H54 (cell line): ENCODE measurements at regions not wholly inside any gene's neighbourhood (a gene's known extent, or its start where the extent isn't known, plus 50 kb on each side); places are given as distances from the start of the nearest gene placed in this dataset.
"Not testable (repeated sequence)": the region's sequence is repeated elsewhere in the genome, so short reads cannot be mapped to it uniquely, and the experiment has no call there.

Experiments used
- DNase-seq: peaks from one replicate; pipeline ENCODE4 v3.0.0; 2011; ENCODE audit warnings: low spot score, mixed read lengths; ENCODE audit not compliant: insufficient read length
- FAIRE-seq: peaks from 3 replicates; lab custom pipeline; 2011; peaks lifted over from hg19 to GRCh38; lab: Jason Lieb, UNC
- POLR2A ChIP-seq: IDR thresholded peaks from 2 replicates; pipeline ENCODE4 v1.6.1; 2011; ENCODE audit warnings: low read depth, mild to moderate bottlenecking, low read length

DNA sequence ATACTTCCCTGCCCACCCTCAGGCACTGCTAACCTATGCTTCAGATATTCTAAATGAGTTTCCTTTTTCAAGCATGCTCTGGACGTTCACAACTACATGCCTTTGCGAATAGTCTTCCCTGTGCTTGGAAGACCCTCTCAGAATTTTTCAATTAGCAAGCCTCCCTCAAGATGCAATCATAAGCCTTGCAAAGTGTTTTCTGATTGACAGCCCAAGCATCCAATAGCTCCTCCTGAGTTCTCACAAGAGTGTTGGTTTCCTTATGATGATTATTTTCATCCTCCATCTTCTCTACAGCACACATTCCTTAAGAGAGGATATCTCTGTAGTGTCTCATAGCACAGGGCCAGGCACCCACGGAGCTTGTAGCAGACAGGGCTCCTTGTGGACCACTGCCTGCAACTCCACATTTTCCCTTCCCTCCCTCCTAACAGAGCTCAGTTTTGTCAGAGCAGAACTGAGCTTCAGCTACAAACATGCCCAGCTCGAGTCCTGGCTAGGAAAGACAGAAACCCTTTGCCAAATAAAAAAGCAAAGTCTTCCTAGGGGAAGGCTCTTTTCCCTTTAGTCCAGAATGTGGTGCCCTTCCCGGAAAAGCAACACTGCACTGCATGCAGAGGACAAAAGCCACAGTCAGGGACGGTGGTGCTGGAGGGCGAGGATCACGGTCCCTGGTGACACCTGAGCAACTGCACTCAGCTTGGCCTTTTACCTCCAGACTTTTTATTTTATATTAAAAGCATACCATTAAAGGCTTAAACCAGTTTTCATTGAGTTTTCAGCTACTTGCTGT is 819.8 kb upstream of the ID2 start:
- DNase-seq = no peak
- no peak for TF ChIP-seq POLR2A
- no peak for FAIRE-seq

DNA sequence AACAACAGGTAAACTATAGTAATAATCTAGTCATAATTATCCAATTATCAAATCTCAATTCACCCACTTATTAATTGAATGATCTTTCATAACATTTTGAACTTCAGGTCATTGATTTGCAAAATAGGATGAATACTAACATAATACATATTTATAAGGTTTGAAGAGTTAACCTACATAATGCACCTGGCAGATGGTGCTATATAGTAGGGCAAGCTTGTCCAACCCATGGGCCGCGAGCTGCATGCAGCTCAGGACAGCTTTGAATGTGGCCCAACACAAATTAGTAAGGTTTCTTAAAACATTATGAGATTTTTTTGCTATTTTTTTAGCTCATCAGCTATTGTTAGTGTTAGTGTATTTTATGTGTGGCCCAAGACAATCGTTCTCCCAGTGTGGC is 815.8 kb upstream of the ID2 start:
- FAIRE-seq (no peak), DNase-seq (no peak)
- no peak for TF ChIP-seq POLR2A

DNA sequence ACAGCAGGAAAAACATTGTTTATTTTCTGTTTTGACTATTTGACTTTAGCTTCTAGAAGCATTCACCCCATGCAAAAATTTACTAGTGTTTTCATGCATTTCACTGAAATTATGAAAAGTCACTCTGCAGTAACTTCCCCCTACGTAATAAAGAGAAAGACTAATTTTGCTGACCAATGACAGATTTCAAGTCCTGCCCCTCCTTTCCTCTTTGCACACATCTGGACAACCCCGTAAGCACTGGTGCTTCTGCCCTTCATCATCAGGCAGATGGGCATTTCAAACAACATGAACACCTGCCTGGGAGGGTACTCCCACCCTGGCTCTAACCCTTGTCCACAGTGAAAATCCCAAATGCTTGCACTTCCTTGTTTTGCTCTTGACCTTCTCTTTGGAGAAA is 815.0 kb upstream of the ID2 start:
- DNase-seq (no peak), FAIRE-seq (no peak)
- TF ChIP-seq POLR2A = no peak

DNA sequence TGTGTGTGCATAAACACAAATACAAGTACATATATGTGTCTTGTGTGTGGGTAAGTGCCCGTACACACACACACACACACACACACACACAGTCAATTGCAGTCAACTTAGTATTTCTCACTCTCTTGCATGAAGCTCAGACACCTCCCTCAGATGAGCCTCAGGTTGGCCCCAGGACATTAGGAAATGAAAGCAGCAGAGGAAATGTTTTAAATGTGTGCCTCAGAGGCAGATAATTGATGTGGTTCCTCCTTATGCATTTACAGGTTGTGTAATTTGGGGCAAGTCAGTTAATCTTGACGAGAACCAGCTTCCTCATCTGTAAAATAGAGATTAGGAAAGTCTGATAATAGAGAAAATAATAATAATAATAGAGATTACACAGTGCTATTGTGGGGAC is 814.0 kb upstream of the ID2 start:
- no peak for TF ChIP-seq POLR2A
- FAIRE-seq (no peak), DNase-seq (no peak)

- no peak for DNase-seq
- TF ChIP-seq POLR2A = no peak
- FAIRE-seq = no peak
These were observed 813.0 kb upstream of the ID2 start for GRCh38 chr2:7868836-7869235.

DNA sequence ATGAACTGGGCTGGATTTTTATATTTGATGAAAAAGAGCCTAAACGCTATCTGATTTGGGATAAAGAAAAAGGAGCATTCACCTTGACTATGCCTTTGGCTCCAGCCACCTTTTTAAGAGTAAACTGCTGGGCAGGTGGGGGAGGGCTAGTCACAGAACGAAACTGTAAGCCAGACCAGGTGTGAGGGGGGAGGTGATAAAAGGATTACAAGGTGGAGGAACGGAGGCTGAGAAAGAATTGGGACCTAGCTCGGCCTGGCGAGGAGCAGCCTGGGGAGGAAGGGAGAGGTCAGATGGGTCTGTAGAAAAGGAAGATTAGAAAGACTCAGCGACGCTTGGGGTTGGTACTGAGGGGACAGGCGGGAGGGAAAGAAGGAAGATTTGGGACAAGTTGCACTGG is 805.4 kb upstream of the ID2 start:
- not testable (repeated sequence) for FAIRE-seq, DNase-seq

DNA sequence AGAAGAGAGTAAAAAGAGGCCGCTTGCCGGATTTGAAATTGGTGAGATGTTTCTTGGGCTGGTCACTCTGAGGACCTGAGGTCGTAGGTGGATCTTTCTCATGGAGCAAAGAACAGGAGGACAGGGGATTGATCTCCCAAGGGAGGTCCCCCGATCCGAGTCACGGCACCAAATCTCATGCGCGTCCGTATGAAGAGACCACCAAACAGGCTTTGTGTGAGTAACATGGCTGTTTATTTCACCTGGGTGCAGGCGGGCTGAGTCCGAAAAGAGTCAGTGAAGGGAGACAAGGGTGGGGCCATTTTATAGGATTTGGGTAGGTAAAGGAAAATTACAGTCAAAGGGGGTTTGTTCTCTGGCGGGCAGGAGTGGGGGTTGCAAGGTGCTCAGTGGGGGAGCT is 803.6 kb upstream of the ID2 start:
- not testable (repeated sequence) for DNase-seq, FAIRE-seq

DNA sequence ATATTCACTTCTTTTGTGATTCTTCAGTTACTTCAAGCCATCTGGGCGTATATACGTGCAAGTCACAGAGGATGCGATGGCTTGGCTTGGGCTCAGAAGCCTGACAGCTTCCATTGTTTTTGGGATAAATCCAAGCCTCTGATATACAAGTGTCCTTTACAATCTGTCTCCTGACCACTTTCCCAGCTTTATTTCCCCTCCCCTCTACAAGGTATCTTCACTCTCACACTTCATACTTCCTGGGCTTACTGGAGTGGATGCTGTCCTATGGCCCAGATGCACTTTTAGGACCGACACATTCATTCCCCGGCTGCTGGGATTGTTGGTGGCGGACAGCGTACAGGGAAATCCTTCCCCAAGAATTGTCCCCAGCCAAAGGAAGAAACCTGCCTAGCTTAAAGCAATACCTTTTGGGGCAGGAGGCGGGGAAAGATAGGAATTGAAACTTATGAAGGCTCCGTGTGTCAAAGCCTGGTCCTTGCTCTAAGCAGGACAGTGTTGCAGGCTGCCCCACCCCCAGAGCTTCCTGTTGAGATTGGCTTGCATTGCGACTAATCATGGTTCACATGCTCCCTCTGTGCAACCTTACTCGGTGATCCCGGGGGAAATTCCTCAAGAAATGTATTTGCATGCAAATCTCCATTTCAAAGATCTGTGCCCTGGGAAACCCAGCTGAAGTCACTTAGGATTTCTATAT is 802.9 kb upstream of the ID2 start:
- TF ChIP-seq POLR2A = no peak
- no peak for DNase-seq
- no peak for FAIRE-seq

- FAIRE-seq (no peak), DNase-seq (no peak)
- TF ChIP-seq POLR2A = no peak
These were observed 802.4 kb upstream of the ID2 start for GRCh38 chr2:7879483-7879835.

DNA sequence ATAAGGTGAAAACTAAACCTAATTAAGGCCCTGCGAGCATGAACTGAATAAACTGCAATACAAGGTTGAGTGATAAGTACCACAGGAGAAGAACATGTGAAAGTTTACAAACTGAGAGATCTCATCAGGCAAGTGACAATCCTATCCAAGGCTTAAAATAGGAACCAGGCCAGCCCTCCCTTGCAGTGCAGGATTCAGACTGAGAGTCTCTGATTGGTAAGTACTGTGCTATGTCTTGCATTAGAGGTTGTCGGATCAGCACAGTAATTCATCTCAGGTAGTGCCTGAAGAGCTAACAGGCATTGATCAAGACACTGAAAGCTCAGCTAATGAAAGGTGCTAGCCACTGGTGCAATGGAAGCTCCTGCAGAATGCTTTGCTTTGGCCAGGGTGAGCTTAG is 801.7 kb upstream of the ID2 start:
- no peak for FAIRE-seq
- no peak for DNase-seq
- TF ChIP-seq POLR2A = no peak

GRCh38 chr2:7880566-7880965 is 801.3 kb upstream of the ID2 start:
- DNase-seq (no peak), FAIRE-seq (no peak)
- TF ChIP-seq POLR2A = no peak

- DNase-seq (no peak), FAIRE-seq (no peak)
- no peak for TF ChIP-seq POLR2A
These were observed 800.8 kb upstream of the ID2 start for GRCh38 chr2:7881063-7881462.

DNA sequence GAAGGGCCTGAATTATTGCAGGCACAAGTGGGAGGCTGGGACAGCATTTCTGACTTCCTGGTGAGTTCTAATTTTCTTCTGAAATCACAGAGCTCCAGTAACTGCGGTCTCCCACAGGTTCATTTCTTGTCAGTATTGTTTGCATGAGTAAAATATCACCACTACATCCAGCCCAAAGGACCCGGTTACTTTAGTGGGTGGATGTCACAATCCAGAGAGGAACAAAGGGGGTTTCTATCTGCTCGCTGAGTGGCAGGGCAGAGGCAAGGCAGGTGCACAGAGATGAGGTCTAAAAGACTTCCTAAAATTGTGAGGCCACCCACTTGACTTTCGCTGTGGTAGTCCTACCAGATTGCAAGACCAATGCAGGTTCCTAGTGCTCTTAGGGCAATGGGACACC is 800.4 kb upstream of the ID2 start:
- TF ChIP-seq POLR2A = no peak
- no peak for DNase-seq
- FAIRE-seq = no peak

- no peak for DNase-seq
- no peak for FAIRE-seq
- no peak for TF ChIP-seq POLR2A
These were observed 799.6 kb upstream of the ID2 start for GRCh38 chr2:7882296-7882695.

GRCh38 chr2:7884338-7884737 is 797.5 kb upstream of the ID2 start:
- FAIRE-seq (no peak), DNase-seq (no peak)
- TF ChIP-seq POLR2A = no peak
